ENCODE measurements at regions not wholly inside any gene's neighbourhood (a gene's known extent, or its start where the extent isn't known, plus 50 kb on each side); places are given as distances from the start of the nearest gene placed in this dataset.

GRCh38 chr3:157914882-157915281 lies 191.3 kb downstream of the SHOX2 start:
- TF ChIP-seq POLR2AphosphoS5 (IDR thresholded peaks at IDR 0.05) = no peak
- TF ChIP-seq EP300 (IDR thresholded peaks at IDR 0.05) = no peak
- no peak for TF ChIP-seq POLR2A (IDR thresholded peaks at IDR 0.05)
- TF ChIP-seq CTCF (IDR thresholded peaks at IDR 0.05) = no peak
- H3K27me3 ChIP-seq = no peaks in the 10 kb centered on the region
- H3K9me3 ChIP-seq = no peaks in the 10 kb centered on the region
- H3K36me3 ChIP-seq = no peaks in the 10 kb centered on the region
- no peak overlapping the region for H3K4me3 ChIP-seq
- H3K4me1 ChIP-seq = no peaks in the 10 kb centered on the region
- ATAC-seq = no peak
- H3K27ac ChIP-seq = no peak overlapping the region

GRCh38 chr3:157913741-157914150 lies 192.5 kb downstream of the SHOX2 start:
- ATAC-seq = no peak

GRCh38 chr3:157912514-157913451 lies 193.4 kb downstream of the SHOX2 start:
- TF ChIP-seq POLR2A (IDR thresholded peaks at IDR 0.05) = no peak
- no peak for TF ChIP-seq POLR2AphosphoS5 (IDR thresholded peaks at IDR 0.05)
- no peak for TF ChIP-seq EP300 (IDR thresholded peaks at IDR 0.05)
- TF ChIP-seq CTCF (IDR thresholded peaks at IDR 0.05) = no peak
- WGBS, 2 donors (ENCODE audit: low coverage in 1 of 2) = 65 to 74% methylated on average over 5 of the region's 5 CpGs
- ATAC-seq = no peak

More at GRCh38 chr3:157913741-157914150, 192.5 kb downstream of the SHOX2 start:
- no peaks in the 10 kb centered on the region for H3K36me3 ChIP-seq
- no peak overlapping the region for H3K27ac ChIP-seq
- H3K4me1 ChIP-seq = no peaks in the 10 kb centered on the region
- H3K4me3 ChIP-seq = no peak overlapping the region
- no peaks in the 10 kb centered on the region for H3K9me3 ChIP-seq
- TF ChIP-seq CTCF (IDR thresholded peaks at IDR 0.05) (no peak), POLR2AphosphoS5 (IDR thresholded peaks at IDR 0.05) (no peak), EP300 (IDR thresholded peaks at IDR 0.05) (no peak), POLR2A (IDR thresholded peaks at IDR 0.05) (no peak)
- WGBS, 2 donors (ENCODE audit: low coverage in 1 of 2) = 18% methylated on average over 1 of the region's 1 CpG; no CpG with 5 or more reads in 1 of the 2 donors
- no peaks in the 10 kb centered on the region for H3K27me3 ChIP-seq

GRCh38 chr3:157906627-157907026 lies 199.6 kb downstream of the SHOX2 start:
- no peaks in the 10 kb centered on the region for H3K27me3 ChIP-seq
- no peak for ATAC-seq

More at GRCh38 chr3:157912514-157913451, 193.4 kb downstream of the SHOX2 start:
- no peaks in the 10 kb centered on the region for H3K9me3 ChIP-seq
- no peak overlapping the region for H3K27ac ChIP-seq
- no peak overlapping the region for H3K4me3 ChIP-seq
- H3K27me3 ChIP-seq = no peaks in the 10 kb centered on the region
- H3K36me3 ChIP-seq = no peaks in the 10 kb centered on the region
- H3K4me1 ChIP-seq = no peaks in the 10 kb centered on the region

More at GRCh38 chr3:157906627-157907026, 199.6 kb downstream of the SHOX2 start:
- Histone ChIP-seq H3K9me3 (peaks cover 0 to 19% (median 0%) of the 10 kb centered on the region in 3 donors), H3K4me3 (no peak overlapping the region), H3K4me1 (no peaks in the 10 kb centered on the region), H3K36me3 (no peaks in the 10 kb centered on the region), H3K27ac (no peak overlapping the region)
- TF ChIP-seq CTCF (IDR thresholded peaks at IDR 0.05) (no peak), EP300 (IDR thresholded peaks at IDR 0.05) (no peak), POLR2AphosphoS5 (IDR thresholded peaks at IDR 0.05) (no peak), POLR2A (IDR thresholded peaks at IDR 0.05) (no peak)

All from gastroesophageal sphincter (tissue), 4 donors.